HL-60 (cell line): ENCODE measurements at regions not wholly inside any gene's neighbourhood (a gene's known extent, or its start where the extent isn't known, plus 50 kb on each side); places are given as distances from the start of the nearest gene placed in this dataset.

Experiments used
- DNase-seq, 2 experiments: peaks; one replicate each; pipeline ENCODE4 v3.0.0-alpha.2; 2010 to 2020; ENCODE audit warnings: low read depth in 1 of 2, low spot score in 1 of 2
- H3K27ac ChIP-seq: fragments of 250-450 bp; sonication (Bioruptor Pico); replicated peaks from 2 replicates; pipeline ENCODE4 v1.5.1; 2020; ENCODE audit warnings: mild to moderate bottlenecking, moderate library complexity
- H3K27me3 ChIP-seq: fragments of 250-450 bp; sonication (Bioruptor Pico); 2 replicates; pipeline ENCODE4 v1.5.1; 2021; ENCODE audit warnings: mild to moderate bottlenecking, moderate library complexity; ENCODE audit not compliant: insufficient read depth, poor library complexity, severe bottlenecking
- H3K4me3 ChIP-seq: replicated peaks from 2 replicates; pipeline ENCODE4 v1.5.1; 2011; ENCODE audit warnings: mild to moderate bottlenecking, control low read depth, low read length; ENCODE audit not compliant: insufficient read depth
- CTCF ChIP-seq: IDR thresholded peaks from one replicate; pipeline ENCODE4 v1.5.1; 2011; ENCODE audit warnings: low read length, control low read depth, inconsistent platforms; ENCODE audit not compliant: insufficient read depth
- GABPA ChIP-seq: IDR thresholded peaks from 2 replicates; pipeline ENCODE4 v1.6.1; 2012; ENCODE audit warnings: low read depth
- POLR2AphosphoS5 ChIP-seq: IDR thresholded peaks from 2 replicates; pipeline ENCODE4 v1.6.1; 2012; ENCODE audit warnings: low read depth
- REST ChIP-seq: IDR thresholded peaks from 2 replicates; pipeline ENCODE4 v1.6.1; 2012; ENCODE audit warnings: low read depth; ENCODE audit not compliant: insufficient replicate concordance
- SPI1 ChIP-seq: IDR thresholded peaks from 2 replicates; pipeline ENCODE4 v1.6.1; 2012; ENCODE audit warnings: low read depth, mild to moderate bottlenecking, borderline replicate concordance

DNA sequence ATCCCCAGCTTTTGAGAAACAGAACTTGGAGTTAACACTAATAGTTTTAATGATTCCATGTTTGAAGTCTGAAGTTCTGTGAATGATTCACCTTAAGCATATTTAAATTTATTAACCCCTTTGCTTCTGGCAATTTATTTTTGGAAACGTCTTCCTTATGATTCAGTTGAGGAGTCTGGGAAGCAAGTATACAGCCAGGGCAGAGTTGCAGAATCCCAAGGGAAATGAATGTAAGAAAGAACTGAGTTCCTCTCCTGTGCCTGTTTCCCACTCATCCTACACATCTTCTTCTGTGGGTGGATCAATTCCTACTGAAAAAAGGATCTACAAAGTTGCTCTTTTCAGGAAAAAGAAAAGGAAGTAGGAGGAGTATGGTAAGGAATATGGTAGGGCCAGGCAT is 108.2 kb upstream of the CCDC91 start:
- no peak for DNase-seq
- Histone ChIP-seq H3K27me3 (peaks cover 2% of the 10 kb centered on the region), H3K27ac (no peak overlapping the region), H3K4me3 (no peak overlapping the region)
- TF ChIP-seq CTCF (no peak), GABPA (no peak), SPI1 (no peak)

GRCh38 chr12:28083840-28084678 is 106.2 kb upstream of the CCDC91 start:
- H3K4me3 ChIP-seq = no peak overlapping the region
- DNase-seq = no peak
- TF ChIP-seq REST = no peak
- no peak for TF ChIP-seq GABPA
- TF ChIP-seq POLR2AphosphoS5 = no peak
- H3K27ac ChIP-seq = no peak overlapping the region
- H3K27me3 ChIP-seq = peaks cover 3% of the 10 kb centered on the region

DNA sequence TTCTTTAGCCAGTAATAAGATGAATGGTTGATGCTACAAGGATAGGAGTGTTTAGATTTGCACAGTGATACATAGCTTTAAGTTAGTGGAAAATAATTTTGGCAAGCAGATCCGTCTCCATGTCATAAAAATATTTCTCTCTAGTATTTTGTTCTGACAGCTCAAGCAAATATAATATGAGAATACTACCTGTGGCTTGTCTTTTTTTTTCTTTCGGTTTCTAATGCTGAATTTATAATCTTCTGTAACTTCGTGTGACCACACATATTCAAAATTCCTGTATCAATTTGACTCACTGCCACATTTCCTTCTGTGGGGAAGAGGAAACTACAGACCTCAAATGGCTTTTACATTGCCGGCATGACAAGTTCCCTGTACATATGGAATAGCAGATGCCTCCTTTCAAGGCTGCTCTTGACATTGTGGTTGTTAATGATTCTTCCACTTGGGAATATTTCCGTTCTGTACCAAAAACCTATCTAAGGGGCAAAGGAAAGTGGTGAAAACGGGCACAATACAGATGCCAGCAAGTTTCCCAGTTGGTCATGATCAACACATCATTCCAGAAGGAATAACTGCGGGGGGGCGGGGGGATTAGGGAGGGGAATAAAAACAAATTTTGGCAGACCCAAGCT is 103.6 kb upstream of the CCDC91 start:
- H3K27ac ChIP-seq = no peak overlapping the region

More for the DNA sequence above, 103.6 kb upstream of the CCDC91 start:
- DNase-seq = no peak
- TF ChIP-seq GABPA = no peak
- TF ChIP-seq REST = no peak
- no peak for TF ChIP-seq CTCF
- no peak for TF ChIP-seq SPI1
- no peak for TF ChIP-seq POLR2AphosphoS5
- no peak overlapping the region for H3K4me3 ChIP-seq
- H3K27me3 ChIP-seq = peaks cover 3% of the 10 kb centered on the region
